CD4-positive, CD25-positive, alpha-beta regulatory T cell (primary cell): ENCODE measurements at regions not wholly inside any gene's neighbourhood (a gene's known extent, or its start where the extent isn't known, plus 50 kb on each side); places are given as distances from the start of the nearest gene placed in this dataset.
A peak's percentile ranks its signal among the peaks of the same experiment; 100 is the strongest.

Experiments
- ATAC-seq, 2 donors: fragments of 150-1000 bp; cut with Tn5 transposase; one replicate each; pipeline ENCODE4 v1.10.0; 2021; ENCODE audit warnings: low read depth in 2 of 2, moderate number of reproducible peaks in 2 of 2, moderate library complexity in 1 of 2
- DNase-seq, 3 donors: peaks; one replicate each; pipeline versions ENCODE4 v3.0.0 to v3.0.0-alpha.2; 2012 to 2022; ENCODE audit warnings: mixed read lengths in 1 of 3
- H3K27ac ChIP-seq: one replicate; pipeline ENCODE4 v1.7.0; 2013; ENCODE audit warnings: mild to moderate bottlenecking, low read length; ENCODE audit not compliant: insufficient read depth, poor library complexity, severe bottlenecking
- H3K27me3 ChIP-seq: one replicate; pipeline ENCODE4 v1.7.0; 2013; ENCODE audit warnings: low read length; ENCODE audit not compliant: control insufficient read depth, insufficient read depth
- H3K36me3 ChIP-seq: one replicate; pipeline ENCODE4 v1.7.0; 2013; ENCODE audit warnings: mild to moderate bottlenecking, low read length, moderate library complexity; ENCODE audit not compliant: control insufficient read depth, insufficient read depth
- H3K4me1 ChIP-seq: 2 replicates; pipeline ENCODE4 v1.7.0; 2013; ENCODE audit warnings: mild to moderate bottlenecking, low read length; ENCODE audit not compliant: insufficient read depth, control insufficient read depth, poor library complexity, severe bottlenecking
- H3K4me3 ChIP-seq: one replicate; pipeline ENCODE4 v1.7.0; 2013; ENCODE audit warnings: low read depth, mild to moderate bottlenecking, low read length, moderate library complexity
- H3K9me3 ChIP-seq, 2 experiments: 1 replicate in 1 of 2; 2 replicates in 1 of 2; pipeline ENCODE4 v1.7.0; 2013; ENCODE audit warnings: low read length in 2 of 2, mild to moderate bottlenecking in 1 of 2, moderate library complexity in 1 of 2; ENCODE audit not compliant: control insufficient read depth in 2 of 2
- H3K27ac Mint-ChIP-seq, 3 donors: one replicate each; pipeline ENCODE4 v1.8.0; 2020 to 2022; ENCODE audit warnings: mild to moderate bottlenecking in 3 of 3, mixed read lengths in 3 of 3, moderate library complexity in 2 of 3
- H3K27me3 Mint-ChIP-seq: one replicate; pipeline ENCODE4 v1.8.0; 2022; ENCODE audit warnings: mild to moderate bottlenecking, mixed read lengths
- H3K36me3 Mint-ChIP-seq: one replicate; pipeline ENCODE4 v1.8.0; 2020; ENCODE audit warnings: mixed read lengths
- H3K4me1 Mint-ChIP-seq, 4 donors: one replicate each; pipeline ENCODE4 v1.8.0; 2020 to 2022; ENCODE audit warnings: mixed read lengths in 4 of 4, mild to moderate bottlenecking in 1 of 4
- H3K4me3 Mint-ChIP-seq, 4 donors: one replicate each; pipeline ENCODE4 v1.8.0; 2020 to 2022; ENCODE audit warnings: mild to moderate bottlenecking in 4 of 4, mixed read lengths in 4 of 4, moderate library complexity in 3 of 4
- H3K9me3 Mint-ChIP-seq, 7 donors: one replicate each; pipeline ENCODE4 v1.8.0; 2020 to 2022; ENCODE audit warnings: mixed read lengths in 7 of 7, mild to moderate bottlenecking in 3 of 7, moderate library complexity in 2 of 7

- ATAC-seq (no peak), DNase-seq (no peak)
- Histone ChIP-seq H3K27ac (no peak overlapping the region), H3K4me1 (no peaks in the 10 kb centered on the region), H3K36me3 (no peaks in the 10 kb centered on the region), H3K4me3 (no peak overlapping the region), H3K9me3 (peaks cover 0 to under 1% of the 10 kb centered on the region in 2 experiments), H3K27me3 (no peaks in the 10 kb centered on the region)
- H3K36me3 Mint-ChIP-seq = no peaks in the 10 kb centered on the region
- H3K27me3 Mint-ChIP-seq = peaks cover 13% of the 10 kb centered on the region
- peaks cover 0 to 6% (median 2%) of the 10 kb centered on the region in 4 donors for H3K4me1 Mint-ChIP-seq
- no peak overlapping the region for H3K27ac Mint-ChIP-seq
- peaks cover 1 to 6% (median 4%) of the 10 kb centered on the region in 7 donors for H3K9me3 Mint-ChIP-seq
- H3K4me3 Mint-ChIP-seq = no peak overlapping the region
These were observed 129.8 kb upstream of the TANK start for GRCh38 chr2:161030260-161031063.

GRCh38 chr2:161031511-161031910 lies 128.7 kb upstream of the TANK start:
- Mint-ChIP-seq H3K9me3 (peaks cover 3 to 6% (median 4%) of the 10 kb centered on the region in 7 donors), H3K36me3 (no peaks in the 10 kb centered on the region), H3K4me1 (peaks cover 0 to 6% (median 2%) of the 10 kb centered on the region in 4 donors), H3K27ac (no peak overlapping the region), H3K4me3 (no peak overlapping the region), H3K27me3 (peaks cover 10% of the 10 kb centered on the region)
- no peak for ATAC-seq
- no peak overlapping the region for H3K27ac ChIP-seq
- no peak for DNase-seq
- peaks cover 0 to 2% of the 10 kb centered on the region in 2 experiments for H3K9me3 ChIP-seq
- no peaks in the 10 kb centered on the region for H3K36me3 ChIP-seq
- no peaks in the 10 kb centered on the region for H3K27me3 ChIP-seq
- H3K4me3 ChIP-seq = no peak overlapping the region
- H3K4me1 ChIP-seq = no peaks in the 10 kb centered on the region

GRCh38 chr2:161032635-161033034 lies 127.6 kb upstream of the TANK start:
- no peaks in the 10 kb centered on the region for H3K36me3 Mint-ChIP-seq
- H3K4me1 Mint-ChIP-seq = peaks cover 0 to 6% (median 2%) of the 10 kb centered on the region in 4 donors
- DNase-seq = no peak
- no peaks in the 10 kb centered on the region for H3K27me3 ChIP-seq
- H3K9me3 Mint-ChIP-seq = peaks cover 3 to 6% (median 4%) of the 10 kb centered on the region in 7 donors
- no peaks in the 10 kb centered on the region for H3K4me1 ChIP-seq
- H3K9me3 ChIP-seq = peaks cover 0 to 2% of the 10 kb centered on the region in 2 experiments
- no peak overlapping the region for H3K27ac ChIP-seq
- no peak overlapping the region for H3K4me3 Mint-ChIP-seq
- H3K27me3 Mint-ChIP-seq = peaks cover 4% of the 10 kb centered on the region
- H3K36me3 ChIP-seq = no peaks in the 10 kb centered on the region
- ATAC-seq = no peak
- no peak overlapping the region for H3K4me3 ChIP-seq
- no peak overlapping the region for H3K27ac Mint-ChIP-seq

- Histone ChIP-seq H3K27me3 (no peaks in the 10 kb centered on the region), H3K9me3 (peaks cover 0 to 2% of the 10 kb centered on the region in 2 experiments), H3K36me3 (no peaks in the 10 kb centered on the region), H3K4me3 (no peak overlapping the region), H3K27ac (no peak overlapping the region), H3K4me1 (no peaks in the 10 kb centered on the region)
- Mint-ChIP-seq H3K27me3 (peaks cover 4% of the 10 kb centered on the region), H3K36me3 (no peaks in the 10 kb centered on the region), H3K4me1 (peaks cover 0 to 6% (median 2%) of the 10 kb centered on the region in 4 donors), H3K27ac (no peak overlapping the region), H3K9me3 (peaks cover 3 to 6% (median 4%) of the 10 kb centered on the region in 7 donors), H3K4me3 (no peak overlapping the region)
- no peak for ATAC-seq
- DNase-seq = no peak
These were observed 127.1 kb upstream of the TANK start for GRCh38 chr2:161033059-161033660.

- H3K4me1 Mint-ChIP-seq = no peaks in the 10 kb centered on the region
- H3K4me3 Mint-ChIP-seq = no peak overlapping the region
- H3K4me3 ChIP-seq = no peak overlapping the region
- H3K27ac Mint-ChIP-seq = no peak overlapping the region
- ATAC-seq = no peak
- DNase-seq = no peak
- no peaks in the 10 kb centered on the region for H3K36me3 ChIP-seq
- peaks cover 0 to 4% (median 0%) of the 10 kb centered on the region in 7 donors for H3K9me3 Mint-ChIP-seq
- no peaks in the 10 kb centered on the region for H3K27me3 ChIP-seq
- H3K27me3 Mint-ChIP-seq = peaks cover 20% of the 10 kb centered on the region
- H3K9me3 ChIP-seq = peaks cover 0 to 2% of the 10 kb centered on the region in 2 experiments
- no peak overlapping the region for H3K27ac ChIP-seq
- no peaks in the 10 kb centered on the region for H3K36me3 Mint-ChIP-seq
- no peaks in the 10 kb centered on the region for H3K4me1 ChIP-seq
These were observed 123.3 kb upstream of the TANK start for GRCh38 chr2:161036926-161037325.

- H3K36me3 ChIP-seq = no peaks in the 10 kb centered on the region
- Mint-ChIP-seq H3K27me3 (peaks cover 30% of the 10 kb centered on the region), H3K9me3 (peaks cover 0 to 4% (median 0%) of the 10 kb centered on the region in 7 donors), H3K4me3 (no peak overlapping the region), H3K4me1 (no peaks in the 10 kb centered on the region), H3K36me3 (no peaks in the 10 kb centered on the region), H3K27ac (no peak overlapping the region)
- no peak overlapping the region for H3K27ac ChIP-seq
- DNase-seq (no peak), ATAC-seq (no peak)
- no peak overlapping the region for H3K4me3 ChIP-seq
- H3K9me3 ChIP-seq = peaks cover 0 to 2% of the 10 kb centered on the region in 2 experiments
- H3K27me3 ChIP-seq = peaks cover 2% of the 10 kb centered on the region
- H3K4me1 ChIP-seq = no peaks in the 10 kb centered on the region
These were observed 121.2 kb upstream of the TANK start for GRCh38 chr2:161039071-161039470.

- H3K9me3 Mint-ChIP-seq = peaks cover 0 to 5% (median 0%) of the 10 kb centered on the region in 7 donors
- no peaks in the 10 kb centered on the region for H3K36me3 Mint-ChIP-seq
- peak overlapping the region in 1 of 3 donors; percentile 70 for H3K27ac Mint-ChIP-seq
- peaks cover 27% of the 10 kb centered on the region for H3K27me3 Mint-ChIP-seq
- Histone ChIP-seq H3K36me3 (no peaks in the 10 kb centered on the region), H3K27ac (no peak overlapping the region), H3K9me3 (no peaks in the 10 kb centered on the region), H3K4me3 (no peak overlapping the region), H3K27me3 (peaks cover 14% of the 10 kb centered on the region), H3K4me1 (no peaks in the 10 kb centered on the region)
- DNase-seq (no peak), ATAC-seq (no peak)
- H3K4me1 Mint-ChIP-seq = no peaks in the 10 kb centered on the region
- no peak overlapping the region for H3K4me3 Mint-ChIP-seq
These were observed 118.9 kb upstream of the TANK start for GRCh38 chr2:161041356-161041755.
